Osteocyte (in vitro differentiated cells): ENCODE measurements at regions not wholly inside any gene's neighbourhood (a gene's known extent, or its start where the extent isn't known, plus 50 kb on each side); places are given as distances from the start of the nearest gene placed in this dataset.
"Not testable (repeated sequence)": the region's sequence is repeated elsewhere in the genome, so short reads cannot be mapped to it uniquely, and the experiment has no call there.

Source experiments
- DNase-seq: peaks from one replicate; pipeline ENCODE4 v3.0.0; 2021; ENCODE audit warnings: mixed read lengths; ENCODE audit not compliant: unreplicated experiment; ENCODE audit errors: extremely low spot score
- H3K27ac Mint-ChIP-seq: one replicate; pipeline ENCODE4 v1.8.0; 2021; ENCODE audit warnings: mild to moderate bottlenecking, mixed read lengths; ENCODE audit not compliant: unreplicated experiment
- H3K27me3 Mint-ChIP-seq: one replicate; pipeline ENCODE4 v1.8.0; 2021; ENCODE audit warnings: mixed read lengths; ENCODE audit not compliant: unreplicated experiment
- H3K36me3 Mint-ChIP-seq: one replicate; pipeline ENCODE4 v1.8.0; 2021; ENCODE audit warnings: mixed read lengths; ENCODE audit not compliant: unreplicated experiment
- H3K4me1 Mint-ChIP-seq: one replicate; pipeline ENCODE4 v1.8.0; 2021; ENCODE audit warnings: mixed read lengths; ENCODE audit not compliant: unreplicated experiment
- H3K4me3 Mint-ChIP-seq: one replicate; pipeline ENCODE4 v1.8.0; 2021; ENCODE audit warnings: mild to moderate bottlenecking, moderate library complexity, mixed read lengths; ENCODE audit not compliant: unreplicated experiment
- H3K9me3 Mint-ChIP-seq: one replicate; pipeline ENCODE4 v1.8.0; 2021; ENCODE audit warnings: mixed read lengths; ENCODE audit not compliant: unreplicated experiment
- TF ChIP-seq, protein P1 (sequence below): fragments of 200-600 bp; sonication (generic); IDR thresholded peaks from 2 replicates; pipeline ENCODE4 v1.5.0; 2021; ENCODE audit warnings: antibody characterized with exemption, mild to moderate bottlenecking, moderate library complexity

GRCh38 chr1:186765446-186765845 lies 63.3 kb upstream of the PLA2G4A start:
- Mint-ChIP-seq H3K4me3 (no peak overlapping the region), H3K27ac (no peak overlapping the region), H3K27me3 (no peaks in the 10 kb centered on the region), H3K36me3 (no peaks in the 10 kb centered on the region), H3K9me3 (no peaks in the 10 kb centered on the region), H3K4me1 (peaks cover 13% of the 10 kb centered on the region)
- no peak for DNase-seq
- TF ChIP-seq, protein P1, sequence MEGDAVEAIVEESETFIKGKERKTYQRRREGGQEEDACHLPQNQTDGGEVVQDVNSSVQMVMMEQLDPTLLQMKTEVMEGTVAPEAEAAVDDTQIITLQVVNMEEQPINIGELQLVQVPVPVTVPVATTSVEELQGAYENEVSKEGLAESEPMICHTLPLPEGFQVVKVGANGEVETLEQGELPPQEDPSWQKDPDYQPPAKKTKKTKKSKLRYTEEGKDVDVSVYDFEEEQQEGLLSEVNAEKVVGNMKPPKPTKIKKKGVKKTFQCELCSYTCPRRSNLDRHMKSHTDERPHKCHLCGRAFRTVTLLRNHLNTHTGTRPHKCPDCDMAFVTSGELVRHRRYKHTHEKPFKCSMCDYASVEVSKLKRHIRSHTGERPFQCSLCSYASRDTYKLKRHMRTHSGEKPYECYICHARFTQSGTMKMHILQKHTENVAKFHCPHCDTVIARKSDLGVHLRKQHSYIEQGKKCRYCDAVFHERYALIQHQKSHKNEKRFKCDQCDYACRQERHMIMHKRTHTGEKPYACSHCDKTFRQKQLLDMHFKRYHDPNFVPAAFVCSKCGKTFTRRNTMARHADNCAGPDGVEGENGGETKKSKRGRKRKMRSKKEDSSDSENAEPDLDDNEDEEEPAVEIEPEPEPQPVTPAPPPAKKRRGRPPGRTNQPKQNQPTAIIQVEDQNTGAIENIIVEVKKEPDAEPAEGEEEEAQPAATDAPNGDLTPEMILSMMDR: no peak

- Mint-ChIP-seq H3K9me3 (no peaks in the 10 kb centered on the region), H3K36me3 (no peaks in the 10 kb centered on the region), H3K27ac (peak overlapping the region; percentile 8), H3K27me3 (no peaks in the 10 kb centered on the region), H3K4me3 (no peak overlapping the region), H3K4me1 (peaks cover 13% of the 10 kb centered on the region)
- no peak for DNase-seq
- TF ChIP-seq, protein P1: no peak
Observed at GRCh38 chr1:186763107-186763506, 65.6 kb upstream of the PLA2G4A start.

GRCh38 chr1:186762653-186763052 lies 66.1 kb upstream of the PLA2G4A start:
- no peaks in the 10 kb centered on the region for H3K9me3 Mint-ChIP-seq
- H3K4me1 Mint-ChIP-seq: peaks cover 13% of the 10 kb centered on the region
- TF ChIP-seq, protein P1: no peak
- H3K36me3 Mint-ChIP-seq: no peaks in the 10 kb centered on the region
- DNase-seq: no peak
- H3K27me3 Mint-ChIP-seq: no peaks in the 10 kb centered on the region
- no peak overlapping the region for H3K4me3 Mint-ChIP-seq
- H3K27ac Mint-ChIP-seq: no peak overlapping the region

DNA sequence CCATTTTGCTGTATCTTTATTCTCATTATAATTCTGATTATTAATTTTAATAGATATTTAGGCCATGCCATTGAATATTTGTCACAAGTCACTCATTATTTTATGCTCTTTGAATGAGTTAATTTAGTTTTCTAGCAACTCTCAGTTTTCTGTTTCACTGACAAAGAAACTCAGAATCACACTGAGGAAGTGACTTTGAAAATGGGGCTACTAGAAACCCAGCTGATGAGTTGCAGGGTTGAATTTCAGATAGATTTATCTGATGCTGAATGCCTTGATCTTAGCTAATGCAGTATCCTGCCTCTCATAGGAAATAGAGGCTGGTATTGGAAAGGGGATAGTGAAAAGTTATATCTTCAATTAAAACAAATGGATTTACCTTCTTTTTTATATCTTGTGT lies 67.4 kb upstream of the PLA2G4A start:
- TF ChIP-seq, protein P1: no peak
- Mint-ChIP-seq H3K27me3 (no peaks in the 10 kb centered on the region), H3K4me1 (peaks cover 13% of the 10 kb centered on the region), H3K4me3 (no peak overlapping the region), H3K9me3 (no peaks in the 10 kb centered on the region), H3K27ac (no peak overlapping the region), H3K36me3 (no peaks in the 10 kb centered on the region)
- no peak for DNase-seq

- Mint-ChIP-seq H3K36me3 (no peaks in the 10 kb centered on the region), H3K9me3 (no peaks in the 10 kb centered on the region), H3K27ac (no peak overlapping the region), H3K27me3 (no peaks in the 10 kb centered on the region), H3K4me3 (no peak overlapping the region), H3K4me1 (peaks cover 13% of the 10 kb centered on the region)
- DNase-seq: no peak
- TF ChIP-seq, protein P1: no peak
Observed at GRCh38 chr1:186760446-186760845, 68.3 kb upstream of the PLA2G4A start.

GRCh38 chr1:186758896-186759606 lies 69.7 kb upstream of the PLA2G4A start:
- H3K9me3 Mint-ChIP-seq, H3K27me3 Mint-ChIP-seq, DNase-seq, H3K27ac Mint-ChIP-seq, H3K36me3 Mint-ChIP-seq, H3K4me3 Mint-ChIP-seq: not testable (repeated sequence)
- peaks cover 13% of the 10 kb centered on the region for H3K4me1 Mint-ChIP-seq
